ENCODE measurements at regions not wholly inside any gene's neighbourhood (a gene's known extent, or its start where the extent isn't known, plus 50 kb on each side); places are given as distances from the start of the nearest gene placed in this dataset.

DNA sequence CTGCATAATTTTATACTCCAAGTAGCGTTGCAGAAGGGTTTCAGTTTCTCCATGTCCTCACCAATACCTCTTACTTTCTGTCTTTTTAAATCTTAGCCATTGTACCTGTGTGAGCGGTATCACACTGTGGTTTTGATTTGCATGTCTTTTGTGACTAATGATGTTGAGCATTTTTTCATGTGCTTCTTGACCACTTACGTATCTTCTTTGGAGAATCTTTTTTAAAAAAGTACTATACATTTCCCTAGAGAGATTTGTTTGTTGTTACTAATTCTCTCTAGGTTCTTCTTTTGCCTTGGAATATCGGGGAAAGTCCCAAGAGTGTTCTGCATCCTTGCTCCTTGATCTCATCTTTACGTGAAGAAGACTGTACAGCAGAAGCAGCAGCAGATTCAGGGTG, 81.8 kb upstream of the WARS2 start:
- TF ChIP-seq, protein P1, sequence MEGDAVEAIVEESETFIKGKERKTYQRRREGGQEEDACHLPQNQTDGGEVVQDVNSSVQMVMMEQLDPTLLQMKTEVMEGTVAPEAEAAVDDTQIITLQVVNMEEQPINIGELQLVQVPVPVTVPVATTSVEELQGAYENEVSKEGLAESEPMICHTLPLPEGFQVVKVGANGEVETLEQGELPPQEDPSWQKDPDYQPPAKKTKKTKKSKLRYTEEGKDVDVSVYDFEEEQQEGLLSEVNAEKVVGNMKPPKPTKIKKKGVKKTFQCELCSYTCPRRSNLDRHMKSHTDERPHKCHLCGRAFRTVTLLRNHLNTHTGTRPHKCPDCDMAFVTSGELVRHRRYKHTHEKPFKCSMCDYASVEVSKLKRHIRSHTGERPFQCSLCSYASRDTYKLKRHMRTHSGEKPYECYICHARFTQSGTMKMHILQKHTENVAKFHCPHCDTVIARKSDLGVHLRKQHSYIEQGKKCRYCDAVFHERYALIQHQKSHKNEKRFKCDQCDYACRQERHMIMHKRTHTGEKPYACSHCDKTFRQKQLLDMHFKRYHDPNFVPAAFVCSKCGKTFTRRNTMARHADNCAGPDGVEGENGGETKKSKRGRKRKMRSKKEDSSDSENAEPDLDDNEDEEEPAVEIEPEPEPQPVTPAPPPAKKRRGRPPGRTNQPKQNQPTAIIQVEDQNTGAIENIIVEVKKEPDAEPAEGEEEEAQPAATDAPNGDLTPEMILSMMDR (IDR thresholded peaks at IDR 0.05), result no peak
- ChIA-PET CTCF (no interaction called here), POLR2A (no interaction called here)
- Mint-ChIP-seq H3K4me1 (ENCODE audit: low read depth) (no peaks in the 10 kb centered on the region), H3K9me3 (no peaks in the 10 kb centered on the region), H3K27ac (no peak overlapping the region), H3K4me3 (no peak overlapping the region), H3K27me3 (no peaks in the 10 kb centered on the region), H3K36me3 (ENCODE audit: low read depth) (no peaks in the 10 kb centered on the region)
- no peak for DNase-seq
- intact Hi-C loops (cut with DNase I, micrococcal nuclease), result no loop called here
- Histone ChIP-seq H3K4me1 (ENCODE audit: insufficient read depth, low read length) (no peaks in the 10 kb centered on the region), H3K4me3 (ENCODE audit: low read length) (no peak overlapping the region), H3K9me3 (ENCODE audit: control insufficient read depth in 1 of 2, insufficient read depth in 1 of 2, low read length in 2 of 2) (no peaks in the 10 kb centered on the region), H3K36me3 (ENCODE audit: insufficient read depth, low read length) (no peaks in the 10 kb centered on the region), H3K27ac (ENCODE audit: low read depth in 1 of 2, low read length in 2 of 2) (no peak overlapping the region), H3K27me3 (ENCODE audit: control insufficient read depth in 1 of 2, insufficient read depth in 2 of 2, low read length in 2 of 2) (no peaks in the 10 kb centered on the region)
- ATAC-seq (ENCODE audit: poor library complexity), result no peak

DNA sequence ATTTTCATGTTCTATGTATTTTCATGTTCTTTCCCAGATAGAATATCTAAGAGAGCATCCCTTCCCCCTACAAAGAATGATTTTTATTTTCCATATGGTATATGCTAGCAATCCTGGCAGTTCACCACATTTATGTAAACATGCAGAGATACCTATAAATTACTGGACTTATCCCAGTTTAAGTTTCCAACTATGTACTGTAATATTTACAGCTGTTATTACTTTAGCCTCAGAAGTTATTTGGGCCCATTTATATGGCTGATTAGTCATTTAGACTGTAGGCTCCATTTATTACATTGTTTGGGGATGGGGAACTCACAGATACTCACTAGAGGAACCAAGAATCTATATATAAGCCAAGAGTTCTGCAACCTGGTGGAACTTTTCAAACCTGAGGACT, 84.8 kb upstream of the WARS2 start:
- no peaks in the 10 kb centered on the region for H3K27me3 Mint-ChIP-seq
- no peaks in the 10 kb centered on the region for H3K36me3 ChIP-seq (ENCODE audit: insufficient read depth, low read length)
- DNase-seq, result no peak
- H3K27me3 ChIP-seq (ENCODE audit: control insufficient read depth in 1 of 2, insufficient read depth in 2 of 2, low read length in 2 of 2), result no peaks in the 10 kb centered on the region
- no peak overlapping the region for H3K4me3 ChIP-seq (ENCODE audit: low read length)
- H3K4me1 Mint-ChIP-seq (ENCODE audit: low read depth), result no peaks in the 10 kb centered on the region
- H3K9me3 ChIP-seq (ENCODE audit: control insufficient read depth in 1 of 2, insufficient read depth in 1 of 2, low read length in 2 of 2), result no peaks in the 10 kb centered on the region
- H3K27ac ChIP-seq (ENCODE audit: low read depth in 1 of 2, low read length in 2 of 2), result no peak overlapping the region
- no peaks in the 10 kb centered on the region for H3K4me1 ChIP-seq (ENCODE audit: insufficient read depth, low read length)
- no peak overlapping the region for H3K27ac Mint-ChIP-seq
- ChIA-PET CTCF (no interaction called here), POLR2A (no interaction called here)
- no peaks in the 10 kb centered on the region for H3K36me3 Mint-ChIP-seq (ENCODE audit: low read depth)
- H3K9me3 Mint-ChIP-seq, result no peaks in the 10 kb centered on the region
- intact Hi-C loops (cut with DNase I, micrococcal nuclease), result no loop called here
- ATAC-seq (ENCODE audit: poor library complexity), result no peak
- TF ChIP-seq, protein P1 (IDR thresholded peaks at IDR 0.05), result no peak
- H3K4me3 Mint-ChIP-seq, result no peak overlapping the region

DNA sequence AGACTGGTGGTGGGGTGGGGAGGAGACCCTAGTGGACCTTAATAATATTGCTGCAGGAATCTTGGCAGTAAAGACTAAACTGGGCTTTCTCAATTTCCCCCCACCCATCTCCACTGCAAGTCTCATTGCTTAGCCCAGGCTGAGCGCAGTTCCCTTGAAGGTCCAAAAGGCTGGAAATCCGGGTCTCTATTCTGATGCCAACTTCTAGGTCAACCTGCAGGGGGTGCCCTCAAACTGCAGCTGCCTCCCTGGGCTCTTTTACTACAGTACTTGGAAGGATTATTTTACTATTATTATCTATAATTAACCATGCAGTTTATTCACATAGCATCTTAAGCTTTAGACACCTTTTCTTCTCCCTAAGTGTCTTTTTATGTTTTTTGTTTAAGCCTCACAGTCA, 85.4 kb upstream of the WARS2 start:
- Mint-ChIP-seq H3K4me1 (ENCODE audit: low read depth) (no peaks in the 10 kb centered on the region), H3K36me3 (ENCODE audit: low read depth) (no peaks in the 10 kb centered on the region), H3K27me3 (no peaks in the 10 kb centered on the region), H3K4me3 (no peak overlapping the region), H3K27ac (no peak overlapping the region), H3K9me3 (no peaks in the 10 kb centered on the region)
- CTCF ChIA-PET, result no interaction called here
- POLR2A ChIA-PET, result no interaction called here
- TF ChIP-seq, protein P1 (IDR thresholded peaks at IDR 0.05), result no peak
- no peaks in the 10 kb centered on the region for H3K4me1 ChIP-seq (ENCODE audit: insufficient read depth, low read length)
- H3K4me3 ChIP-seq (ENCODE audit: low read length), result no peak overlapping the region
- ATAC-seq (ENCODE audit: poor library complexity) (no peak), DNase-seq (no peak)
- no peaks in the 10 kb centered on the region for H3K9me3 ChIP-seq (ENCODE audit: control insufficient read depth in 1 of 2, insufficient read depth in 1 of 2, low read length in 2 of 2)
- intact Hi-C loops (cut with DNase I, micrococcal nuclease), result no loop called here
- H3K36me3 ChIP-seq (ENCODE audit: insufficient read depth, low read length), result no peaks in the 10 kb centered on the region
- no peak overlapping the region for H3K27ac ChIP-seq (ENCODE audit: low read depth in 1 of 2, low read length in 2 of 2)
- H3K27me3 ChIP-seq (ENCODE audit: control insufficient read depth in 1 of 2, insufficient read depth in 2 of 2, low read length in 2 of 2), result no peaks in the 10 kb centered on the region
